Osteoblast (primary cell): ENCODE measurements at regions not wholly inside any gene's neighbourhood (a gene's known extent, or its start where the extent isn't known, plus 50 kb on each side); places are given as distances from the start of the nearest gene placed in this dataset.

Experiments
- DNase-seq: peaks from one replicate; pipeline ENCODE4 v3.0.0; 2011; ENCODE audit warnings: low spot score, mixed read lengths; ENCODE audit not compliant: insufficient read length; ENCODE audit errors: missing footprints
- H2AFZ ChIP-seq: 2 replicates; pipeline ENCODE4 v1.6.0; 2011; ENCODE audit warnings: mild to moderate bottlenecking, low read length
- H3K27ac ChIP-seq: 2 replicates; pipeline ENCODE4 v1.5.1; 2011; ENCODE audit warnings: mild to moderate bottlenecking, low read depth, low read length, moderate library complexity
- H3K27me3 ChIP-seq: 2 replicates; pipeline ENCODE4 v1.6.0; 2012; ENCODE audit warnings: mild to moderate bottlenecking, control low read depth, inconsistent platforms, low read length, moderate library complexity; ENCODE audit not compliant: insufficient read depth
- H3K36me3 ChIP-seq: 2 replicates; pipeline ENCODE4 v1.5.1; 2011; ENCODE audit warnings: mild to moderate bottlenecking, low read length, control low read depth, moderate library complexity; ENCODE audit not compliant: insufficient read depth
- H3K4me1 ChIP-seq: 2 replicates; pipeline ENCODE4 v1.5.1; 2011; ENCODE audit warnings: mild to moderate bottlenecking, low read length, control low read depth, moderate library complexity; ENCODE audit not compliant: insufficient read depth
- H3K4me2 ChIP-seq: 2 replicates; pipeline ENCODE4 v1.6.0; 2011; ENCODE audit warnings: mild to moderate bottlenecking, low read length; ENCODE audit not compliant: insufficient read depth
- H3K4me3 ChIP-seq: fragments of 200-600 bp; sonication (generic); 3 replicates; pipeline ENCODE4 v1.5.1; 2012; ENCODE audit warnings: mild to moderate bottlenecking, low read length, inconsistent platforms; ENCODE audit not compliant: insufficient read depth
- H3K79me2 ChIP-seq: 2 replicates; pipeline ENCODE4 v1.6.0; 2012; ENCODE audit warnings: mild to moderate bottlenecking, low read length, control low read depth, inconsistent platforms; ENCODE audit not compliant: insufficient read depth
- H3K9me3 ChIP-seq: 2 replicates; pipeline ENCODE4 v1.5.1; 2011; ENCODE audit warnings: low read depth, low read length, control low read depth
- H4K20me1 ChIP-seq: 2 replicates; pipeline ENCODE4 v1.6.0; 2012; ENCODE audit warnings: mild to moderate bottlenecking, low read length, control low read depth; ENCODE audit not compliant: insufficient read depth
- TF ChIP-seq, protein P1 (sequence below): IDR thresholded peaks from 2 replicates; pipeline ENCODE4 v1.5.1; 2011; ENCODE audit warnings: mild to moderate bottlenecking, low read depth, low read length, moderate library complexity; ENCODE audit errors: extremely low read depth

DNA sequence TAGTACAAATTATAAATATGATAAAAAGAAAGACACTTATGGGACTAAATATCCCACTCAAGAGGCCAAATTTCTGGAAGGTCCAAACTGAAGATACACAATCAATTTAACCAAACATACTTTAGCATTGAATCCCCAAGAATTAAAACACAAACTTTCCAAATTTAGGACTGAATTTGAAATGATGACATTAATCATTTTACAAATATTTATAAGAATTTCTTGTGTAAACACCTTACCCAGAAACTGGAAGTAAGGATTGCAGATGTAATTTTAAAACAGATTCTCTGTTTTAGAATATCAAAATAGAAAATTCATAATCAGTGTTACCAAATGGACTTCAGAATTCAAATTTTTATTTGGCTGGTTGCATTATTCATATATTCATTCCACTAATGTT, 588.2 kb upstream of the KCND2 start:
- no peaks in the 10 kb centered on the region for H3K79me2 ChIP-seq
- H3K4me1 ChIP-seq, result no peaks in the 10 kb centered on the region
- no peaks in the 10 kb centered on the region for H4K20me1 ChIP-seq
- no peak overlapping the region for H2AFZ ChIP-seq
- no peak overlapping the region for H3K4me2 ChIP-seq
- TF ChIP-seq, protein P1, sequence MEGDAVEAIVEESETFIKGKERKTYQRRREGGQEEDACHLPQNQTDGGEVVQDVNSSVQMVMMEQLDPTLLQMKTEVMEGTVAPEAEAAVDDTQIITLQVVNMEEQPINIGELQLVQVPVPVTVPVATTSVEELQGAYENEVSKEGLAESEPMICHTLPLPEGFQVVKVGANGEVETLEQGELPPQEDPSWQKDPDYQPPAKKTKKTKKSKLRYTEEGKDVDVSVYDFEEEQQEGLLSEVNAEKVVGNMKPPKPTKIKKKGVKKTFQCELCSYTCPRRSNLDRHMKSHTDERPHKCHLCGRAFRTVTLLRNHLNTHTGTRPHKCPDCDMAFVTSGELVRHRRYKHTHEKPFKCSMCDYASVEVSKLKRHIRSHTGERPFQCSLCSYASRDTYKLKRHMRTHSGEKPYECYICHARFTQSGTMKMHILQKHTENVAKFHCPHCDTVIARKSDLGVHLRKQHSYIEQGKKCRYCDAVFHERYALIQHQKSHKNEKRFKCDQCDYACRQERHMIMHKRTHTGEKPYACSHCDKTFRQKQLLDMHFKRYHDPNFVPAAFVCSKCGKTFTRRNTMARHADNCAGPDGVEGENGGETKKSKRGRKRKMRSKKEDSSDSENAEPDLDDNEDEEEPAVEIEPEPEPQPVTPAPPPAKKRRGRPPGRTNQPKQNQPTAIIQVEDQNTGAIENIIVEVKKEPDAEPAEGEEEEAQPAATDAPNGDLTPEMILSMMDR, result no peak
- H3K9me3 ChIP-seq, result no peaks in the 10 kb centered on the region
- H3K27me3 ChIP-seq, result no peaks in the 10 kb centered on the region
- no peak overlapping the region for H3K4me3 ChIP-seq
- DNase-seq, result no peak
- H3K27ac ChIP-seq, result no peak overlapping the region
- H3K36me3 ChIP-seq, result no peaks in the 10 kb centered on the region

DNA sequence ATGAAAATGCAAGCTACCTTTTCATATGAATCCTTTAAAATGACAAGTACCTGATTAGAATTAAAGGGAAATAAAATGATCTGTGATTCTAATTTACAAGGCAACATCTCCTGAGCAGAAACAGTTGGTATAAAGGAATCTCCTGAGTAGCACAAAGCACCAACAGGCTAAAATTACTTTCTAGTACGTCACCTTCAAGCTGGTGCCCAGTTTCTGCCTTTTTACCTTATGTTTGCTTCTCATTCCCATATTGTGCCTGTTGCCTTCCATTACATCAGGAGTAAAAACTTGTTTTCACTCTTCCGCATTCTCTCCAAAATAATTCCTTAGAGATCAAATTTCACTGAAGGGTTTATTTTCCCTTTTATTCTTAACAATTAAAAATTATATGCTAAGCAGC, 587.1 kb upstream of the KCND2 start:
- H3K4me2 ChIP-seq, result no peak overlapping the region
- no peak overlapping the region for H3K27ac ChIP-seq
- H3K4me3 ChIP-seq, result no peak overlapping the region
- TF ChIP-seq, protein P1, result no peak
- no peaks in the 10 kb centered on the region for H3K27me3 ChIP-seq
- no peaks in the 10 kb centered on the region for H4K20me1 ChIP-seq
- no peaks in the 10 kb centered on the region for H3K9me3 ChIP-seq
- H3K4me1 ChIP-seq, result no peaks in the 10 kb centered on the region
- H3K79me2 ChIP-seq, result no peaks in the 10 kb centered on the region
- H2AFZ ChIP-seq, result peak overlapping the region; percentile 13
- no peak for DNase-seq
- H3K36me3 ChIP-seq, result no peaks in the 10 kb centered on the region

DNA sequence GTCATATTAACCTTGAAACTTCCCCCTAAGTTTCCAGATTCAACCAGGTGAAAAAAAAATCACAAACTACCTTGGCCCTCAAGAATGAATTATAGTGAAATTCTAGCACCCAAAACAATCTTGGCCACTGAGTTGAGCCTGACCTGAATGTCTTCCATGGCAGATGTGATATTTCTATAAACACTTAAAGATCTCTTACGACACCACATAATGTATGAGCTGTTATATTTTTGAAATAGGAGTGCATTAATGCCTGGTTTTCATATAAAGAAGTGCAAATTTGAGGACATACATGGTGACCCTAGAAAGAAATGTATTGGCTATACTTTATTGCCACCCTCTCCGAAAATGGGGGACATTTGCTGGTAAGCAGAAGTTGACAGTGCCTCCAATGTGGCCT, 584.1 kb upstream of the KCND2 start:
- Histone ChIP-seq H3K27me3 (no peaks in the 10 kb centered on the region), H3K9me3 (no peaks in the 10 kb centered on the region), H4K20me1 (no peaks in the 10 kb centered on the region), H3K4me3 (no peak overlapping the region), H3K36me3 (no peaks in the 10 kb centered on the region), H2AFZ (no peak overlapping the region), H3K27ac (no peak overlapping the region), H3K4me1 (no peaks in the 10 kb centered on the region), H3K79me2 (no peaks in the 10 kb centered on the region), H3K4me2 (no peak overlapping the region)
- no peak for DNase-seq
- TF ChIP-seq, protein P1, result no peak

DNA sequence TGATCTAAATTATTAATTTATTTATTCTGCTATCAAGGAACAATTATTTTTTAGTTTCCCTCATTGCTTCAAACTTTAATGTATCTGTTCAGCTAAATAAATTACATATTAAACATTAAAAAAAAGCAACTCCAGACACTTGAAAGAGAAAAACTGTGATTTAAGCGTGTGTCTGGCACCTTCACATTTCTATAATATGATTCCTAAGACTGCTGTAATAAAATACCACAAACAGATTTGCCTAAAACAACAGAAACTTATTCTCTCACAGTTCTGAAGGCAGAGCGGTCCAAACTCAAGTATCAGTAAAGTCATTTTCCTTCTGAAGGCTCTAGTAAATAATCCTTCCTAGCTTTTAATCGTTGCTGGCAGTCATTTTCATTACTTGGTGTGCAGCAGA, 580.4 kb upstream of the KCND2 start:
- no peaks in the 10 kb centered on the region for H3K36me3 ChIP-seq
- no peaks in the 10 kb centered on the region for H4K20me1 ChIP-seq
- H3K27me3 ChIP-seq, result no peaks in the 10 kb centered on the region
- H3K4me1 ChIP-seq, result no peaks in the 10 kb centered on the region
- H2AFZ ChIP-seq, result peak overlapping the region; percentile 24
- TF ChIP-seq, protein P1, result no peak
- no peak overlapping the region for H3K4me2 ChIP-seq
- no peaks in the 10 kb centered on the region for H3K79me2 ChIP-seq
- no peak overlapping the region for H3K4me3 ChIP-seq
- no peak for DNase-seq
- no peaks in the 10 kb centered on the region for H3K9me3 ChIP-seq
- H3K27ac ChIP-seq, result no peak overlapping the region
